IPS-NIHi7 (cell line): ENCODE measurements at regions not wholly inside any gene's neighbourhood (a gene's known extent, or its start where the extent isn't known, plus 50 kb on each side); places are given as distances from the start of the nearest gene placed in this dataset.

Source experiments
- DNase-seq: peaks from one replicate; pipeline ENCODE4 v3.0.0; 2012; ENCODE audit warnings: mixed read lengths; ENCODE audit errors: extremely low spot score

DNA sequence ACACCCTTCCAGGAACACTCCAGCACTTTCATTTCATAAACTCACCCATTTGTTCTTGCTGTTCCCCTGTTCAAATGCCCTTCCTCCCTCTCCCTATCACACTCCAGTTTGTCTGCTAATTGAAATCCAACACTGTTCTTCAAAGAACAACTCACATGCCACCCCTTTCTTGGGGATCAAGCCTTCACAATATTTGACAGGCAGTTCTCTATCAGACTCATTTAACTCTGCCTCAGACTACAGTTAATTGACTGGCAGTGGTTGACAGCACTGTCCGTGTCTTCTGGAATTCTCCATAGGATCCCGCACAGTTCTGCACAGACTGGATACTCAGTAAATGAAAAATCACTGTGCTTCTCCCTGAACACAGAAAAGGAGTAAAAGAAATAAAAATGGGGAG lies 87.8 kb downstream of the PMP22 start:
- no peak for DNase-seq

GRCh38 chr17:15175356-15175755 lies 89.8 kb downstream of the PMP22 start:
- DNase-seq: no peak

DNA sequence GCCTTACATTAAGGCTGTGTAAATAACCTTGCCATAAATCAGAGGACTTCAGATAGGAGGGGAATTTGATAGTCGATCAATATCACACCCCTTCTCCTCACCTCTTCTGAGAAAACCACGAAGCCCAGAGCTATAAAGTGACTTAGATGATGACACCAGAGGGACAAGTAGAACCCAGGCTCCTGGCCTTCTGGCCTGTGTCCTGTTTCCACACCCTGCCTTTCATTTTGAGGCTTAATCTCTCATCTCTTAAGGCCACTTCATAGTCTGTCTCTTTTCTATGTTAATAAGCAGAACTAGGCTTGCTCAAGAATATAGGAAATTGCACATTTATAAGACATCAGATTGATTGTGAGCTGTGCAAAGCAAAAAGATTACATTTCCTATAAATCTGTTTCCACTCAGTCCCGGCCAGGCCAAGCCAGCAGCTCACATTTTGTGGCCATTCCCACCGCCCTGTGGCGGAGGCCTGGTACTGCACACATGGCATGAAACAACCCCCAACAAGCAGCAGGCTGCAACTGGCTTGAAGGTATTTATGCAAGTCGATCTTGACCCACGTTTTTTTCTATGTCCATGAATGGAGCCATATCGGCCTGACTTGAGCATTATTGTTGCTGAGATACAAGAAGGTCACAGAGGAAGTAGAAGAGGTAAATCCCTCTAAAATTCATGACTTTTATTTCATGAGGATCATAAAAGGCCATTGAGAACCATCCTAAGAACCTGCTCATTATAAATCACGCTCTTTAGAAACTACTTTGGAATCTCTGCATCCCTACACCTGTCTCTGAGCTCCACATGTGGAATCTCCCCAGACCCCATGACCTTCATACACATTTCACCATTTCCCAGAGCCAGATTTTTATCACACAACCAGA lies 93.7 kb downstream of the PMP22 start:
- peak; percentile 80 for DNase-seq

DNA sequence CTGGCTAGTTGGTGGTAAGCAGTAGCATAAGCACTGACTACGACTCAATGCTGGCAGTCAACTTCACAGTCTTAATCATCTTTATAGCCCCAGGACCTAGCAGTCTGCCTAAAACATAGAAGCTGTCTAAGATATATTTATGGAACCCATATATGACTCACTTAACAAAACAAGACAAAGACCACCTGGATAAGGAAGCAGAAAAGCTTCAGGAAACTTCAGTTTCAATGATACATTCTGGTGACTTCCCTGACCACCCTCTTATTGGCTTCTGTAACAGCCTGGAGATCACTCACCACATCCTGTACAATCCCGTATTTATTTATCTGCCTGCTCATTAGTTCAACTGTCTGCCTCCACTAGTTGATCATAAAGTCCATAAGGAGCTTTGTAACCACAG lies 95.5 kb downstream of the PMP22 start:
- DNase-seq: no peak

DNA sequence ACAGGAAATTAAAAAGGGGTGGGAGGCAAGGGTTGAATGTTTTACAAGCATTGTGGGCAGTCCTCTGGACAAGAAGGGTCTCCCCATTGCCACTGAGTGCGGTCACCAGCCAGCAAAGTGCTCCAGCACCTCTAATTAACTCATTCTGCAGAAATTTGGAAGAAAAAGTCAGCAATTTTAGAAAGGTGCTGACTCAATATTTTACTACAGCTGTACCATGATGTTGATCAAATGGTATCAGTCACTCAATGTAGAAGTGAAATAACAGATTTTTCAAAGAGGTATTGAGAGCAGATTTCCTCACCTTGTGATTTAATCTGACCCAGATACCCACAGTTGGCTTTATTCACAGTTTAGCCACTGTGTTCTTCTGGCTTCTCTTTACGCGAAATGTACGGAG lies 96.7 kb downstream of the PMP22 start:
- no peak for DNase-seq

DNA sequence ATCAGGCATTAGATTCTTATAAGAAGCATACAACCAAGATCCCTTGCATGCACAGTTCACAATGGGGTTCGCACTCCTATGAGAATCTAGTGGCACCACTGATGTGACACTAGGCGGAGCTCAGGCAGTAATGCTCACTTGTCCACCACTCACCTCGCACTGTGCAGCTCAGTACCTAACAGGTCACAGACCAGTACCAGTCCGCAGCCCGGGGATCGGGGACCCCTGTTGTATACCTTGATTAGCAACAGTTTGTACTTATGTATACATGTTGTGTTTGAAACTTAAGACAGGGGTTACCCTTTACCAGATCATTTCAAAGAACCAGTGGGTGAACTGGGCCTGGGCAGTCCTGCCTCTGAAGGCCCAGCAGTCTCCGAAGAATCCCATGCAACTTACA lies 103.7 kb downstream of the PMP22 start:
- DNase-seq: no peak

DNA sequence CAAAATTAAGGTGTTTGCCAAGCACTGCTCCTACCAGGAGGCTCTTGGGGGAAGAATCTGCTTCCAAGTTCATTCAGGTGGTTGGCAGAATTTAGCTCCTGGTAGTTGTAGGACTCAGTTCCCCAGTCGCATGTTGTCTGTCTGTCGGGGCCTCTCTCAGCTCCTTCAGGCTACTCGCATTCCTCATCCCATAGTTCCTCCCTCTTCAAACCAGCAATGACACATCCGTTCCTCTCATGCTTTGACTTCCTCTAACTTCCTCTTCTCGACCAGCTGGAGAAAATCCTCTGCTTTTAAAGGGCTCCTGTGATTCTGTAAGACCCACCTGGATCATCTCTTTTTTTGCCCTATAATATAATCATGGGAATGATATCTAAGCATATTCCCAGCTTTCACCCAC lies 108.1 kb downstream of the PMP22 start:
- no peak for DNase-seq

DNA sequence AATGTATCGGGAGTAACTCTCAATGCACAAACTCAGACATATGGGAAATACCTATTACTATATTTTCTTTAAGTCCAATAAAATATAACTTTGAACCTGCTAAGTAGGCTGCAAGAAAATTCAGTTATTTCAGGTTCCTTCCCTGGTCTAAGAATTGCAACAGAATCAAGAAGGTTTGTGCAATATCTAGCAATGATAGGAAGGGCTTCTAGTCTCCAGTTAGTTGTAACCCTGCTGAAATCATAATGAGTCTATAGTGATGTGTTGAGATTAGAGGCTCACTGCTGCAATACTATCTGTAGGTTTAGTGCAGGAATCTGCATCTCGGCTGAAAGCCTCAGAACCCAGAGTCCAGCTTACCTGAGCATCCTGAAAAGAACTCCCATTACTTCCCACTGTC lies 110.5 kb downstream of the PMP22 start:
- no peak for DNase-seq

GRCh38 chr17:15145621-15146020 lies 119.5 kb downstream of the PMP22 start:
- no peak for DNase-seq

GRCh38 chr17:15143524-15143923 lies 121.6 kb downstream of the PMP22 start:
- DNase-seq: peak; percentile 46

DNA sequence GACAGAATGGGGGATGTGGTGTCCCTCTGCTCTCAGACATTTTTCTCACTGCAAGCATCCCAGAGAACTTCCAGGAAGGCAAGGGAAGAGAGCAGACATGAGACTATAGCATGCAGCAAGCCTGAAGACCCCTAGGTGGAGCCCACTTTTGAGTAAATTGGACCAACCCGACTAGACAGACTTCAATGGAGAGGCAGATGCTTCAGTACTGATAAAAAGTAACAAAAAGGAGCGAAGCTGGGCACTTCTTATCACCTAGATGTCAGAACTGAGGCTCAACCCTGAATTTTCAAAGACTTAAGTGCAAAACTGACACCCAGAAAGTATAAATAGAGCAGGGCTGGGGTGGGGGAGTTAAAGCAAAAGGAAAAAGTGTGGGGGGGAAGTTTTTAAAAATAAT lies 130.8 kb downstream of the PMP22 start:
- no peak for DNase-seq

- no peak for DNase-seq
These were observed 131.3 kb downstream of the PMP22 start for GRCh38 chr17:15133826-15134225.

DNA sequence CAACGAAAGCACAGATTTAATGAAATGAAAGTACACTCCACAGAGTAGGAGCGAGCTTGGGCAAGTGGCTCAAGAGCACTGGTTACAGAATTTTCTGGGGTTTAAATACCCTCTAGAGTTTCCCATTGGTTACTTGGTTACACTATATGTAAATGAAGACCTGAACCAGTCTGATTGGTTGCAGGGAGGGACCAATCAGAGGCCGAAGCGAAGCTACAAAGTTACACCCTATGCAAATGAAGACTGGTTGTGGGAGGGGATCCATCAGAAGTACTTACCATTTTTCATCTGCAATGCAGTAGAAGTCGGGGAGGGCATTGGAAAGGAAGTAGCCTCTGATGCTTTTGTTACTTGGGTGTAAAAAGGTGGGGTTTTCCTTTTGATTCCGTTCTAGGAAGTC lies 132.0 kb downstream of the PMP22 start:
- no peak for DNase-seq

DNA sequence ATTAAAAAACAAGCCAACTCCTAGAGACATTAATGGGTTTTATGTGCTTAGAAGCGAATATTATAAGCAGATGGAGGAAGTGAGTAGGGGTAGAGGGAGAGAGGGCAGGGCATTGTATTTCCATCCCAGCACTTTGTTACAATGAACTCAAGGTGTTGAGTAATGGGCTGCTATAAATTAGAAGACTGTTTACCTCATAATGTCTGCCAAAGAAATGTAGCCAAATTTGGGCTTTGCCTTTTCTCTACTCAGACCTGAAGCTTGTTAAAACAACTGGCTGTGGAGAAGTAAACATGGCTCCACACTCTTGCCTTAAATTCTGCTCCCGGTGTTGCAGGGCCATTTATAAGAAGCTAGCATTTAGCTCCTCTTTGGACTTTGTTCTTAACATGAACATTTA lies 134.7 kb downstream of the PMP22 start:
- no peak for DNase-seq

DNA sequence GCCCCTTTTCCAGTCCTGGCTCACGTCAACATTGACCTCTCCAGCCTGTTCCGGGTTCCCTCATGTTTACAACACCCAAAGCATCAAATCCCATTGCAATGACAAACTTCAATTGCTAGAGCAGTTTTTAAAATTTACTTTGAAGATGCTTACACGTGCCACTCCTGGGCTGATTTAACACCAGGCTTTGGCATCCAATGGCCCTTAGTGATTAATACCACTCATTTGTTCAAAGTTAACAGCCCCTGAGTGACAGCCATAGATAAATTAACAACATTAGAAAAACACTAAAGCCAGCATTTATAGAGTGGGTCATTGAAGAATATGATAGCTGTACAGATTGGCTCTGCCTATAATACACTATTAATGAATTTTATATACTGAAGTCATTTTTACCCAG lies 135.1 kb downstream of the PMP22 start:
- DNase-seq: no peak

- DNase-seq: no peak
These were observed 140.4 kb downstream of the PMP22 start for GRCh38 chr17:15124746-15125145.

GRCh38 chr17:15124264-15124595 lies 140.9 kb downstream of the PMP22 start:
- DNase-seq: no peak

DNA sequence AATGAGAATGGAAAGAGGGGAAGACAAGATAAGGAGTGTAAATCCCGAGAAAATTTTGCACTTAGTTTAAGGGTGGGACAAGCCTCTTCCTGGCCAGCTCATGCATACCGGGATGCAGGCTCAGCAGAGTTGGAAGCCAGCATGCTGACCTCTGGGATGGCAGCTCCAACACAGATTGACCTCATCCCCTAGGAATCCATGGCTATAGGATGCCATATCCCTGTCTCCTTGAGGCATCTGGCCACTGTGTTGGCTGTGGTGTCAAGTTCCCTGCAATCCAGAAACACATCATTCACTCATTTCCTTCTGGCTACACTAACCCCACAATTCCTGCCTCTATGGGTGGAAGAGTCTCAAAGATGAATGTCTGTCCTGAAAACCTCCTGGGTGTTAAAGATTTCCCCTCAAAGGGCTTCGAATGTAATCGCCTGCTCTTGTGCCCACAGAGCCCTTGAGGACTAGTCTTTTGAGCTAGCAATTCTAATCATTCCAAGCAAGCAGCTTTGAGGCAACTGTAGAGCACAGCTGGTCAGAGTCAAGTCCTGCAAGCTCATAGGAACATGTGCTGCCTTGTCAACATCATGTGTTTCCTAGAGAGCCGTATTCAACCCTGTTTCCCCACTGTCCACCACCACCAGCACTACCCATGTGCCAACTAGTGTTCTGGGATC lies 141.4 kb downstream of the PMP22 start:
- DNase-seq: no peak

- DNase-seq: no peak
These were observed 142.3 kb downstream of the PMP22 start for GRCh38 chr17:15122857-15123256.

DNA sequence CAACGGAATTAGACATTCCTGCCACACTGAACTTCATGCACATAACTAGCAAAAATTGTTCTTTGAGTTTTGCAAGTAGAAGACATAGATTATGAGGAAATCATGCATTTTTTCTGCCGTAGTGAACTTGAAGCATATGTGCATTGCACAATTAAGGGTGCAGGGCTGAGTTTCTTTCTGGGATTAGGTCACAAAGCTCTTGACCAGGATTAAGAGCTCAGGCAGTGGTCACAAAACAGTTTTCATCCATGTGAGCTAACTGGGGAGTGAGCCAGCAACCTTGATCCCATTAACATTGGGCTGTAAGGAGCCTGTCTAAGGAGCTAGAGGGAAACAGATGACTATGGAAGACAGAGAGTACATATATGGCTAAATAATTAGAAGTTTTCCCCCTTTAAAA lies 143.7 kb downstream of the PMP22 start:
- no peak for DNase-seq

GRCh38 chr17:15119968-15120367 lies 145.2 kb downstream of the PMP22 start:
- DNase-seq: no peak

GRCh38 chr17:15117239-15117638 lies 147.9 kb downstream of the PMP22 start:
- DNase-seq: no peak

- DNase-seq: no peak
These were observed 152.1 kb downstream of the PMP22 start for GRCh38 chr17:15112846-15113617.
